ENCODE measurements at regions not wholly inside any gene's neighbourhood (a gene's known extent, or its start where the extent isn't known, plus 50 kb on each side); places are given as distances from the start of the nearest gene placed in this dataset.

DNA sequence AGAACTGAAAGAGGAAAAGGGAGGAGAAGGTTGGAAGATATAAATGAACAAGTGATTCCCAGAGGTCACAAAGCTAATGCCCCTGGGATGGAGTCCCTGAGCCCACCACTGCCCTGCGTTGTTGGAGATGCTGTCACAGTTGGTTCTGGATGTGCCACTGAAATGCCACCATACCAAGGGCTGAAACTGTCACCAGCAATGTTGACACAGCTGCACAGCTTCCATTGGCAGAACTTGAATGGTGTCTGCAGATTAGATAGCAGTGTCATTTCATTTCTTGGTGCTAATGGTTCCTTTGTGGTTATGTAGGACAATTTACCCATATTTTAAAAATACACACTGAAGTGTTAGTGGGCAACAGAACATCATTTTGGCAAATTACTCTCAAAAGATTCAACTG lies 120.7 kb downstream of the TBXT start:
- DNase-seq (ENCODE audit: low spot score), result no peak

DNA sequence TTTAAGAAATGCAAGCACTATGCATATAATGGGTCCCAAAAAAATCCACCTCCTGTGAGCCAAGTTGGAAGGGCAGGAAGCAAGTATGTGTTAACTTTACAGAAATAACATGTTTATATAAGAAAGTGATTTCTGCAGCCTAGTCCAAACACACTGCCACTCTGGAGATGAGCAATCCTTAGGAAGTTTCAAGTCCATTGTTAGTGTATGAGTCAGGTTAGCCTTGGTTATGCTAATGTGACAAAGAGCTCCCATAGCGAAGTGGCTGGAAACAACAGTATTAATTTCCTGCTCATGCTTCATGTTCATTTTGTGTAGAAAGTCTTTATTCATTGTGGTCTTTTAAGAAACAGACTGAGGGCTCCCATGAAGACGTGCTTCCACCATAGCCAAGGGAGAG lies 121.4 kb downstream of the TBXT start:
- peak; percentile 53 for DNase-seq (ENCODE audit: low spot score)

DNA sequence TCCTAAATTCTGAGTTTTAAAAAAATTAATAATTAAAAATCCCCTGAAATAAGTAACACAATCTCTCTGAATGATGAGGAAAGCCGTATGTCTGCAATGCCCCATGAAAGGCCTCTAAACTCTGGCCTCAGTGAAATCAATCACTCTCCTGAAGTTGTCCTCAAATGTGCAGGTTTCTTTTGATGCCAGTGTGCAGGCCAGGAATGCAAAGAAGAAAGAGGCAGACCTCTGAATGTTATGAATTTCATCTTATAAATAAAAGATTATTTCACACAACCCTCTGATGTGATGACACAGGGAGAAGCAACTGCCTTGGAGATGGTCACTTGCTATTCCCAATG lies 121.8 kb downstream of the TBXT start:
- no peak for DNase-seq (ENCODE audit: low spot score)

DNA sequence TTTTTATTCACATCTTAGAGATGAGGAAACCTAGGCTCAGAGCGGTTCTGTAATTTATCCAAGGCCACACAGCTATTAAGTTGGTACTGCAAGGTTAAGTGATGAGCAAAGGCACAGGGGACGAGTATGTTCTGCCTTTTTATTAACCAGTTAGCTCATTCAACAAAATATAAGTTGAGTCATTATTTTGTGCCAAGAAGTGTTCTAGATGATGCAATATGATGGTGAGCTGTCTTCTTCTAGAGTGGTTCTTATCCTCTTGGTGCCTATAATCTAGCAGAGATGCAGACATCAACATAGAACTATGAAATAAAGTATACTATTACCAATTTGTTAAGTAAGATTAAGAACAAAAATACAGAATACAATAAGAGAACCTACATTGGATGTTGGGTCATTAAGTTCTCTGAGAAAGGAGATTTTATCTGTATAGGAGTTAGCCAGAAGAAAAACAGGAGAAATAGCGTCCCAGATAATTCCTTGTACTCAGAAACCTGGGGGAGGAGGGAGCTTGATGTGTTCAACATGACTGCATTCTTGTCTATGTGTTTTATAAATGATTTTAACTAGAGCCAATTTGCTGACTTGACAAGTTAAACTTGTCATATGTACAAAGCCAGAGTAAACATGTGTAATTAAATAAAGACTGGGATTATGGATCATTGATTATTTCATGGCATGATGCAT lies 122.3 kb downstream of the TBXT start:
- no peak for DNase-seq (ENCODE audit: low spot score)

DNA sequence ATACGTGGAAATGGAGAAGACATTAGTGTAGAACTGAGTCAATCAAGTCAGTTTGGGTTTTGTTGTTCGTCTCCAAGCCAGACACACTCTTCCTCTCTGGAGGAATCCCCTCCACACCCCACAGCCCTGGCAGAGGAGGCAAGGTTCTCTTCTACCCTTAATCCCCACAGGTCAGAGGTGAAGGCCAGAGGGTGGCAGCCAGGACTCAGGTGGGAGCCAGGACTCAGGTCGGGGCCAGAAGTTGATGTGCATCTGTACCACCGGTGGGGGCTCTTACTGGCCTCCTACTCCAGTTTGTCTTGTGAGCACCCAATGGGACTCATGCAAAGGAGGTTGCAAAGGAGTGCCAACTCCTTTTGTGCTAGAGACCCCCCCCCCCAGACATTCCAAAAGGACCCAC lies 126.4 kb downstream of the TBXT start:
- no peak for DNase-seq (ENCODE audit: low spot score)

DNA sequence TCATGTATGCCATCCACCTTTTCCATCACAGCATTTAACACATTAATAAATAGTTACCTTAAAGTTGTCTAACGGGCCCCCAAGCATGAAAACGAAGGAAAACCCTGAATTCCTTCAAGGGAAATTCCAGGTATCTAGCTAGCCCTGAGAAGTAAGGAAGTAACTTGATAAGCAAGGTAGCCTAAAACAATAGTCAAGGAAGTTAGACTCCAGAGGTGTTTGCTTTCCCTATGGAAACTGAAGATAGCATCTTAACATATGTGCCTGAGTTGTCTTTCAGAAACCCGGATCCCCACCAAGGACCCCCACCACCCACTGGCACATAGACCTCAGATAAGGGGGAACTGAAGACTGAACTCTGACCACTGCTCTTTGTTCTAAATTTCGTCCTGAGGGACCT lies 127.4 kb downstream of the TBXT start:
- no peak for DNase-seq (ENCODE audit: low spot score)

DNA sequence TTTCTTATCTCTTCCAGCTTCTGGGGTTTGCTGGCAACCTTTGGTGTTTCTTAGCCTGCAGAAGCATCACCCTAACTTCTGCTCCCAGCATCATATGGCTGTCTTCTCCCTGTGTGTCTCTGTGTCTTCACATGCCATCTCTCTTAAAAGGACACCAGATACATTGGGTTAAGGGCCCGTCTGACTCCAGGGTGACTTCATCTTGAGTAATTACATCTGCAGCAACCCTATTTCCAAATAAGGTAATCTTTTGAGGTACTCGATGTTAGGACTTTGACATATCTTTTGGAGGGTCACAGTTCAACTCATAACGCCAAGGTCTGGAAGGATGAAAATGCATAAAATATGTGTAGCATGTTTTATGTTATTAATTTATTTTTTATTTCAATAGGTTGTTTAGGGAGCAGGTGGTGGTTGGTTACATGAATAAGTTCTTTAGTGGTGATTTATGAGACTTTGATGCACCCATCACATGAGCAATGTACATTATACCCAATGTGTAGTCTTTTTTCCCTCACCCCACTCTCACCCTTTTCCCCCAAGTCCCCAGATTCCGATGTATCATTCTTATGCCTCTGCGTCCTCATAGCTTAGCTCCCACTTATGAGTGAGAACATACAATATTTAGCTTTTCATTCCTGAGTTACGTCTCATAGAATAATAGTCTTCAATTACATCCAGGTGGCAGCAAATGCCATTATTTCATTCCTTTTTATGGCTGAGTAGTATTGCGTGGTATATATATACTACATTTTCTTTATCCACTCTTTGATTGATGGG lies 131.1 kb downstream of the TBXT start:
- no peak for DNase-seq (ENCODE audit: low spot score)

DNA sequence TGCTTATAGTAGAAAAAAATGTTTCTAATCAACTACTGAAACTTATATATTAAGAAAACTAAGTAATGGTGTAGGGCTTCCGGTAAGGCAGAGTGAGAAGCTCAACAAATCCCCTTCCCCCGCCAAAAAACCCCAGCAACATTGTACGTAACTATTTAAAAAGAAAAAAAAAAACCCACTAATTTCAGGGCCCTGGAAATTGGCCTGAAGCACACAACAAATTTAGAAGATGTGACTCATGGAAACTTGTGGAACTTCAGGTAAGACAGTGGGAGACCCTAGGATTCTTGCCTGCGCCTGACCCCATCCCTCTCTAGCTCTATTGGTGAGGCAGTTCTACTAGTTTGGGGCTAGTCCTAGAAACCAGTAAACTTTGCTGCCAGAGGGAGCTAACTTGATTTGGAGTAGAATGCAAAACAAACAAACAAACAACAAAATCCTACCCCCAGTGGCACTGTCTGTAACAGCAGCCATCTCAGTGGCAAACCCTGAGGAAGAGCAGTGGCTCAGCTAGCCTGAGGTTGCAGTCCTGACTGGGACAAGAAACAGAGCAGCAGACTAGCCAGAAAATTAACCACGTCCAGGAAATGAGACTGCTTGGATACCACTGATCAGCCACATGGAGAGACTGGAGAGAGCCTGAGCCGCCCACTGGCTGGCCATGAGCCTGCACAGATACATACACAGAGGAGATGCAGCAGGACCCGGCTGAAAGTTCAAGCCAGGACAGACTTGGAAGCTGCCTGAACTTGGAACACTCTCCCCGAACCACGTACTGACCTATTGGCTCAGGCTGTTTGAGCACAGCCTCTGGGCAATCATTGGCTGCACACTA lies 135.1 kb downstream of the TBXT start:
- no peak for DNase-seq (ENCODE audit: low spot score)

DNA sequence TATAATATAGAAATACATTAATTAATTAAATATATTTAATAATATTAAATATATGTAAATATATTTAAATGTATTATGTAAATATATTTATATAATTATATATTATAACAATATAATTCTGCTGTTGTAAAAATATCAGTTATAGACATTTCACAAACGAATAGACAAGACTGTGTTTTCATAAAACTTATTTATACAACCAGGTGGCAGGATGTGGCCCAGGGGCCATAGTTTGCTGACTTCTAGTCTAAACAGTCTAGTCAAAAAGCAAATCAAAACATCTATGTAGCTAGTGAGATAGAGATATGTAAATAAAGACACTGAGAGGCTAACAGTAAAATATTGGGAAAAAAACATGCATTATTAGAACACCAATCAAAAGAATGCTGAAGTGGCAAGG lies 136.4 kb downstream of the TBXT start:
- no peak for DNase-seq (ENCODE audit: low spot score)

DNA sequence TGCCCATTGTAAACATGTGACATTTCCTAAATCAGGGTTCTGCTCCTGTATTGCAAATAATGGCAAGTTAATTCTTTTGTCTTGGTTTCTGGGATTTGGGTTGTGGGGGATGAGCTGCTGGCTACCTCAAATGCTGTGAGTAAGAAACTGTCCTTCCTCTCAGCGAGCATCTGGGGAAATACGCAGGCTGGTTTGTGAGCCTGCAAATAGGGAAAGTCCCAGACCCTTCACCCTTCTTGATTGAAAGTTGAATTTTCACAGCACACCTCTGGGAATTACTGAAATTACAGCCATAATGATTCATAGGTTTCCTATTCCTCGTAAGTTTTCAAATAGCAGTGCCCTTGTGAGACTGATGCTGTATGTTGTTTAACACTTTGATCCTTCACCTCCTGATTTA lies 138.1 kb downstream of the TBXT start:
- DNase-seq (ENCODE audit: low spot score), result no peak

DNA sequence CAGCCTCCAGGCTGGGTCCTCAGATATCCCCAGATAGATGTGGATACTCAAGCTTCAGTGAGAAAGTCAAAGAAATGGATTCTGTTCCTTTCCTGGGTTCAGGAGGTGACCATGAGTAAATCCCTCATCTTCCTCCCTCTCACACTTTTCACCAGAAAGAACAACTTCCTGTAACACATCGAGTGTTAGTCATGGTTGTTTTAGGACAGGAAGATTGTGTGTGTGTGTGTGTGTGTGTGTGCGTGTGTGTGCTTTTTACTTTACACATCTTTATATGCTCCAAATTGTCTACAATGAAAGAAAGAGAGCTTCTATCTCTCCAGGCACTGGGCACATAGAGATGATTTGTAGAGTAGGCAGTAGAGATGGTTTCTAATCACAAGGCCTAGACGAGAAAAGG lies 139.9 kb downstream of the TBXT start:
- DNase-seq (ENCODE audit: low spot score), result no peak

DNA sequence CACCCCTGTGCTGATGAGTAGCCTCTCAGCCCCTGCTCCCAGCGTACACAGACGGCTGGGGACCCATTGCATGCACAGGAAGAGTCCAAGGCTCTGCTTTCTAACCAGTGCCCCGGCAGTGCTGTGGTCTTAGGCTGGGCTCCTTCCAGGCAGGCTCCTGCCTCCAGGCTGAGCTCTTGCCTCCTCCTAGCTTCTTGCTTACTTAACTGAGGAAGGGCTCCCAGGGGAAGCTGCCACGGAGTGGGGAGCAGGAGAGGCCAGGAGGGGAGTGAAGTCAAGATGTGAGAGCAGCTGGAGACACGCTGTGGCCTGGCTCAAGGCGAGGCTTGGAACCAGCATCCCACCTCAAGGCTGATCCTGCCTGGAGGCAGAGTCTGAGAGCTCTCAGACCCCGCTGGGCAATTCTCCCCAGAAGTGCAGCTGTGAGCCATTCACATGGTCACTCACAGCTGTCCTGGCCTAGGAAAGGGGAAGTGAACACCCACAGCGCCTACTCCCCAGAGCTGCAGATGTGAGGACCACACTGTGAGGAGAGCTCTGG lies 141.0 kb downstream of the TBXT start:
- DNase-seq (ENCODE audit: low spot score), result no peak

DNA sequence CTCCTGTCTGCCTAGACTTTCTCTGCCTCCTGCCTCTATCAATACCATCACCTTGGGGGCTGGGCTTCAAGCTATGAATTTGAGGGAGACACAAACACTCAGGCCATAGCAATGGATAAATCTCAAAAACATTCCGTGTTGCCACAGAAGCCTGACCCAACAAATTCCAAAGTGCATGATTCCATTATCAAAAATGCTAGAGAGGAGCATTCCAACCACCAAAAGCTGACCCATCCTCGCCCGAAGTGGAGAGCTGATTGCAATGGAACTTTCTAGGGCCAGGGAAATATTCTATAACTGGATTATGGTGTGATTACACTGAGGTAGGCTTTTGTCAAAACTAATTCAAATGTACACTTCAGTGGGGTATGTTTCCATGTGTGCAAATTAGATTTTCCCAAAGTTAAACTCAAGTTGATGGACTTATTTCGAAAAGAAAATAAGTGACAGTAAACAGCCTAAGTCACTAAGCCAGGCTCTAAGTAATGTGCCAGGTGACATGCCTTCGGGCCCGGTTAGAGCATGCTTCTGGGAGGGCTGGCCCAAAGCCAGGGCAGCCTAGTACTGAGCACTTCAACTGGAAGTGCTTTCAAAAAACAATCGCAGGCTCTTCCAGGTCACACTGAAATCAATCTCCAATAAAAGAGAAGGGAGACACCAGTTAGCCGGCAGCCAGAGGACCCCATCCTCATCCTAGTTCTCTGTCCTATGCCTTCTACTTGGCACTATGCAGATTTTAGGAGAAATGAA lies 142.3 kb downstream of the TBXT start:
- DNase-seq (ENCODE audit: low spot score), result no peak

DNA sequence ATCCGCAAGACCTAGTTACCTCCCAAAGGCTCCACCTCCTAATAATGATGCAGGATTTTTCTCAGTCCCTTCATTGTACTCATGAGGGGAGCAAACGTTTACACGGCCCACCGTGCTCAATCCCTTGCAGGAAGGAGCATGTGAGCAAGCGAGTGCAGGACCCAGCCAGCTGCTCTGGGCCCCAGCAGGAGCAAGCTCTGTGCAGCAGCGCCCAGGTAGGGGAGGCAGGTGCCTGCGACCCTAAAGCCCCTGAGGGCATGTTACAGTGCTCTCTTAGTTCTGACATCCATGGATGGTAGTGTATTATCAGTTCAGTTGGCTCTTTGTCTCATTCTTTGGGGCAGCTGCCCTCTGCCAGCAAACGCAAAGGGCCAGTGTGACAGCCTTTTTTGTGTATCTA lies 143.4 kb downstream of the TBXT start:
- no peak for DNase-seq (ENCODE audit: low spot score)

DNA sequence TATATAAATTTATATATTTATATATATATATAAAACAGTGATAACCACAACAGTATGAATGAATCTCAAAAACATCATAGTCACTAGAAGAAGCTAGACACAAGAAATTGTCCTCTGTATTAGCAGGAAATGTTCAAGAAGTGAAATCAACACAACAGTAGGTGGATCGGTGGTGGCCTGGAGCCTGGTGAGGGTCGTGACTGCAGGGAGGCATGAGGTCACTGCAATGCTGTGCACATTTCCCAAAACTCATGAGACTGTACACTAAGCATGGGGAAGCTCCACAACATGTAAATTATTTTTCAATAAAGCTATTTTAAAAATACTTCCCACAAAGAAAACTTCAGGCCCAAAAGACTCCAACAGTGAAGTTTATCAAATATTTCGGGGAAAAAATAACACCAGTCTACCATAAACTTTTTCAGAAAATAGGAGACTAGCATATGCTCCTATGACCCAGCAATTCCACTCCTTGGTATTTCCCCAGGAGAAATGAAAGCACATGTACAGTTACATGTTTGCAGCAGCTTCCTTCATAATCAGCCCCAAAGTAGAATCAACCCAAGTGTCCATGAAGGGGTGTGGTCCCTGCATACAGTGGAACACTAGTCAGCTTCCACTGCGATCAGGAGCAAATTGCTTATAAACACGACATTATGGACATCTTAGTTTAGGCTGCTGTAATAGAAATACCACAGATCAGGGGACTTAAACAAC lies 144.2 kb downstream of the TBXT start:
- no peak for DNase-seq (ENCODE audit: low spot score)

DNA sequence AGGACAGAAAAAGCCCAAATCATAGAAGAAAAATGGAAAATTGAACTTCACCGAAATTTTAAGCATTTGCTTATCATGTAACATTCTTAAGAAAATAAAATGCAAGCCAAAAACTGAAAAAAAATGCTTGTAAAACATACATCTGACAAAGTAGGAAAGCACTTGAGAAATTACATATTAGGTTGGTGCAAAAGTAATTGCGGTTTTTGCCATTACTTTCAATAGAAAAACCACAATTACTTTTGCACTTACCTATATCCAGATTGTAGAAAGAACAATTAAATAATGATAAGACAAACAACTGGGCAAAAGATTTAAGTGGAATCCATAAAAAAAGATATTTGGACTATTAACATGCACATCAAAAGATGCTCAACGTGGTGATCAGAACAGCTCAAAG lies 146.2 kb downstream of the TBXT start:
- DNase-seq (ENCODE audit: low spot score), result no peak

DNA sequence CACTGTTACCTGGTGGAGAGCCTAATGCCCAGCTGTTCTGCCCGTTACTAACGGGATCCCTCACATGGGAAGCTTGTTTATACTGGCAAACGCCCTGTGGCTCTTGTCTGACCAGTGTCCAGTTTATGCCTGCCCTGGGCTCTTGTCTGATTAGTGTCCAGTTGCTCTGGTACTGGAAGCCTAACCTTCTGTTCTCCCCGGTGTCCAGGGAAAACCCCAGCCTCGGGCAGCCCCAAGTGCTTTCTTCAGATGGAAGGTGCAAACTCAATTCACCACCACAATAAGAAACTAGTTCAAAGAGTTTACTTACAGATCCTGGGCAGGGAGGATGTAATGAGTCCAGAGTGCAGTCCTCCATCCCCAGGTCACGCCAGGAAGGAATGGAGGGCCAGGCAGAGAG lies 148.4 kb downstream of the TBXT start:
- DNase-seq (ENCODE audit: low spot score), result no peak

DNA sequence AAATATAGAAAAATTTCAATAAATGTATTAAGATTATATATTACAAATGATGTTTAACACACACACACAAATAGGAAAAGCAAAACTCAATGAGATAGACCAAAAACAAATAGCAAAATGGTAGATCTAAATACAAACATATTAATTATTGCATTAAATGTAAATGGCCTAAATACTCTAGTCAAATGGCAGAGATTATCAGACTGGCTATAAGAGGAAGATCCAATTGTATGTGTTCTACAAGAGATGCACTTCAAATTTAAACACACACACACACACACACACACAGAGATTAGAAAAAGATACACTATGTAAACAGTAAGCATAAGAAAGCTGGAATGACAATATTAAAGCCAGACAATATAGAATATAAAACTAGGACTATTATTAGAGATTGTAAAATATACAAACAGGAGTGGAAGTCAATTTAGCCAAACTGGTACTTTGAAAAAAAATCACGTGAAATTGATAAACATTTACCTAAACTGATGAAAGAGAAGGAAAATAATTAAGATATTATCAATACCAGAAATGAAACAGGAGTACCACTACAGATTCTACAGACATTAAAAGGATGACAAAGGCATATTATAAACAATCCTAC lies 150.5 kb downstream of the TBXT start:
- DNase-seq (ENCODE audit: low spot score), result no peak

DNA sequence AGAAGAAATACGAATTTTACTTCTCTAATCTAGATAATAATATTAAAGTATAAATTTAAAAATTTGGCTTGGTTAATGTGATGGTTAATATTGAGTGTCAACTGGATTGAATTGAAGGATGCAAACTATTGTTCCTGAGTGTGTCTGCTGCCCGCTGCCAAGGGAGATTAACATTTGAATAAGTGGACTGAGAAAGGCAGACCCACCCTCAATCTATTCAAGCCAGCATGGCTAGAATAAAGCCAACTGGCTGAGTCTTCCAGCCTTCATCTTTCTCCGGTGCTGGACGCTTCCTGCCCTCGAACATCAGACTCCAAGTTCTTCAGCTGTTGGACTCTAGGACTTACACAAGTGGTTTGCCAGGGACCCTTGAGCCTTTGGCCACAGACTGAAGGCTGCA lies 152.7 kb downstream of the TBXT start:
- DNase-seq (ENCODE audit: low spot score), result no peak

DNA sequence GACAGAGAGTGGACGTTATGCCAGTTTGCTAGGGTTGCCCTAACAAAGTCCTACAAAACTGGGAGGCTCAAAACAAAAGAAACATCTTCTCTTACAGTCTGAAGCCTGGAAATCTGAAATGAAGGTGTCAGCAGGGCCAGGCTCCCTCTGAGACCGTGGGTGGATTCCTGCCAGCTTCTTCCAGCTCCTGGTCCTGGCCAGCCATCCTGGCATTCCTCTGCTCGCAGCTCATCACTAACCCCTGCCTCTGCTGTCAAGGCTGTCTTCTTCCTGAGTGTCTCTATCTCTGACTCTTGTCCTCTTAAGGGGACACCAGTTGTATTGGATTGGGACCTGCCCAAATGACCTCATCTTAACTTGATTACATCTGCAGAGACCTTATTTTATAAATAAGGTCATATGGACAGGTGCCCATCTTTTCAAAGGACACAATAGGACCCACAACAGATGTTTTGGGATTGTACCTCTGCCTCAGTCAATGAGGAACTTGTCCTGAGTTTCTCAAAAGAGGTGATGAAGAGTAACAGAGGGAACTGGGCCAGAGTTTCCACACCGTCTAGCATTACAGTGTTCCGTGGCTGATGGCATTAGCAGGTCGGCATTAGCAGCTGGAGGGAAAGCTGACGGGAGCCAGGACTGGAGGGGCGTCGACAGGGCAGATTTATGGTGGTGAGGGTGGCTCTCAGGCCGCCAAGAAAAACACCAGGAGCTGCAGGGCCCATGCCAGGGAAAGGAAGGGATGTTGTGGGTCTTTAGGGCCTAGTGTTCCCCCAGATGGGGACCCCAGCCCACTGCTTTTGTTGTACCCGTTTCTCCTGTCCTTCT lies 157.3 kb downstream of the TBXT start:
- no peak for DNase-seq (ENCODE audit: low spot score)
